ENCODE measurements at regions not wholly inside any gene's neighbourhood (a gene's known extent, or its start where the extent isn't known, plus 50 kb on each side); places are given as distances from the start of the nearest gene placed in this dataset.

DNA sequence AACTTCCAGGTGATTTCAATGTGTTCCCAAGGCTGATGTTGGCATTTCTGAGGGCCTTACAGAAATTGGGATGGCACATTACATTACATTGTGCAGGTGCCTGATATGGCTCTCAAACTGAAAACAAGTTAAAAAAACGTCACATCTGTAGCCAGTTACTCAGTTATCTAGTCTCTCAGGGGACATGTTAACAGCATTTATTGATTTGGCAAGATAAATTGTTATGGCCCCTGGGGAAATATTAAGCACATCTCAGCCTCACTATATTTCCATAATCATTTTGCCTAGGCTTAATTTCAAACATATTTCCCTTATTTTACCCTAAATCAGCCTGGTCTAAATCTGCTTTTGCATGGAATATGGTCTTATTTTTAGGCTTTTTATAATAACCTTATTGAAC lies 290.0 kb downstream of the IL15 start:
- TF ChIP-seq, protein P1, sequence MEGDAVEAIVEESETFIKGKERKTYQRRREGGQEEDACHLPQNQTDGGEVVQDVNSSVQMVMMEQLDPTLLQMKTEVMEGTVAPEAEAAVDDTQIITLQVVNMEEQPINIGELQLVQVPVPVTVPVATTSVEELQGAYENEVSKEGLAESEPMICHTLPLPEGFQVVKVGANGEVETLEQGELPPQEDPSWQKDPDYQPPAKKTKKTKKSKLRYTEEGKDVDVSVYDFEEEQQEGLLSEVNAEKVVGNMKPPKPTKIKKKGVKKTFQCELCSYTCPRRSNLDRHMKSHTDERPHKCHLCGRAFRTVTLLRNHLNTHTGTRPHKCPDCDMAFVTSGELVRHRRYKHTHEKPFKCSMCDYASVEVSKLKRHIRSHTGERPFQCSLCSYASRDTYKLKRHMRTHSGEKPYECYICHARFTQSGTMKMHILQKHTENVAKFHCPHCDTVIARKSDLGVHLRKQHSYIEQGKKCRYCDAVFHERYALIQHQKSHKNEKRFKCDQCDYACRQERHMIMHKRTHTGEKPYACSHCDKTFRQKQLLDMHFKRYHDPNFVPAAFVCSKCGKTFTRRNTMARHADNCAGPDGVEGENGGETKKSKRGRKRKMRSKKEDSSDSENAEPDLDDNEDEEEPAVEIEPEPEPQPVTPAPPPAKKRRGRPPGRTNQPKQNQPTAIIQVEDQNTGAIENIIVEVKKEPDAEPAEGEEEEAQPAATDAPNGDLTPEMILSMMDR (IDR thresholded peaks at IDR 0.05): no peak
- TF ChIP-seq POLR2A (IDR thresholded peaks at IDR 0.05): no peak
